HT1080 (cell line): ENCODE measurements at regions not wholly inside any gene's neighbourhood (a gene's known extent, or its start where the extent isn't known, plus 50 kb on each side); places are given as distances from the start of the nearest gene placed in this dataset.

ENCODE experiments used
- DNase-seq: peaks from one replicate; pipeline ENCODE4 v3.0.0-alpha.2; 2015; ENCODE audit warnings: low read depth

GRCh38 chr10:29760138-29760900 is 125.5 kb upstream of the SVIL start:
- no peak for DNase-seq

DNA sequence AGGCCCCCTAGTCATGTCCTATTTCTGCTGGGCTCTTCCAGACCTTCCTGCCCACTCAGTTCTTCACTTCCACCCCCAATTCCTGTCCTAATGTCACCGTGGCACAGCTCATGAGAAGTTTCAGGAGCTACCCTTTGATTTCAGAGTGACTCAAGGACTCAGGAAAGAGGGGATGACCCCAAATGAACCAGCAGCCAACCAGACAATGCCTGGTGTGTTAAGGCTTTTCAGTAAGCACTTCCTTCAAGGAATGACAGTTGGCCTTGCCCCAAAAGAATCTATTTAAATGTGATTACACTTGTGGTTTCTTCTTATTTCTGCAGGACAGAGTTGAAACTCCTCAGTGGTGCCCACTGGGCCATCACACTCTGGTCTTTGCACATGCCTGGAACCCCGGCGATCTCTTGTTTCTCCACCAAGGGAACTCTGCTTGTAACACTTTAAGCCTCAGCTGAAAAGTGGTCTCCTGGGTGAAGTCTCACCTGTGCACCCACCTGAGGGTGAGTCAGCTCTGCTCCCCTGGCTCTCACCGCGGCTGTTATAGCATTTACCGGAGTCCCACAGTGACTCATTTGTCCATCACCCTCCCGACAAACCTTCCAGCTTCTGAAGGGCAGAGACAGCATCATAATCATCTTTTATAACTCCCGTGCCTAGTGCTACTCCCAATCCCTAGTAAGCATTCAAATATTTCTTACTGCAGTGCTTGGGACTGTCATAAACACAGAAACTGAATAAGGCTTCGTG is 123.0 kb upstream of the SVIL start:
- DNase-seq, result peak; percentile 94

GRCh38 chr10:29756451-29756850 is 121.7 kb upstream of the SVIL start:
- no peak for DNase-seq

GRCh38 chr10:29753283-29753682 is 118.5 kb upstream of the SVIL start:
- DNase-seq, result no peak

- no peak for DNase-seq
These were observed 116.9 kb upstream of the SVIL start for GRCh38 chr10:29751684-29752083.

DNA sequence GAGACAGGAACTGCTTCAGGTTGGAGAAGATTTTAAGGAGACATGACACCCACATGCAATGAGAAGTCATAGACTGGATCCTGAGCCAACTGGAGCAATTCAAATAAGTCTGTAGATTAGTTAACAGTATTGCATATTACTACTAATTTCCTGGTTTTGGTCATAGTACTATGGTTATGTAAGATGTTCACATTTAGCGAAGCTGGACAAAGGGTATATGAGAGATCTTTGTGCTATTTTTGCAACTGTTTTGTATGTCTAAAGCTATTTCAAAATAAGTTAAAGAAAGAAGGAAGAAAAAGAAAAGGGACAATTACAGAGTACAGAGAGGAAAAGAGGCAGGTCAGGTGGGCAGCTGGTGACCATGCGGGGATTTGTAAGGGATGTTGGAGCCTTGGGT is 116.5 kb upstream of the SVIL start:
- DNase-seq, result no peak

DNA sequence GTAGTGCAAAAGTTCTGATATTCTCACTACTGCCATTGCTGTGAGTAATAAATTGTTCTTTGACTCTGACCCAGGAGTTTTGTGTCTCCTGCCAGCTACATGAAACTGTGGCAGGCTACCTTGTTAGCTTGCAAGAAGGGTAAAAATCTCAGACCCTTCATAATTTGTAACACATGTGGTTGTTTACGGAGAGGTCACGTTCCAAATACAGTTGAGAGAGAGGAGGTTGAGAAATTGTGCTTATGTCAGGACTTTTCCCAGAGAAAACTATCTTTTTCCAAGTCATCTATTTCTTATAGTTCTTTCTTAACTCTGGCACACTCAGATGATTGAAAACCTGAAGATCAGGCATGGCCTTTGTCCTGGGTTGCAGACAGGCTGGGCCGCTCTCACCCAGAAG is 114.4 kb upstream of the SVIL start:
- no peak for DNase-seq

DNA sequence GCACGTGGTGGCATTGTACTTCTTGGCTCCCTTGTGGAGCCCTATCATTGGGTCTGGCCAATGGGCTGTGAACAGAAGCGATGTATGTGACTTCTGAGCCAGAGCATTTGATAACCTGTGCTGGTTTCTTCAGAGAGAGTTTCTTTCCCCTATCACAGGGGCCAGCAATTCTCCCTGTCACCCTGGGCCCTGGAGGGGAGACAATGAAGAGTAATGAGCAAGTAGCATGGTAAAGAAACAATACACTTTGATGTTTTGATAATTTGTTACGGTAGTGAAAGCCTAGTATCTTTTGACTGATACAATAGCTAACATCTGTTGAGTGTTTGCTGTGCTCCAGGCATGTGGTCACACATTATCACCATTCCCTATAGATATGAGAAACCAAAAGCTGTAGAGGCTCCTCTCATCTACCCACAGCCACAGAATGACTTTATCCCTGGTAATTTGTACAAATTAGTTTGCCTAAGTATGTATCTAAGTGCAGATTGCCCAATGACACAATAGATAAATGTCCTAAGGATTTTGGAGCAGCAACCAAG is 113.4 kb upstream of the SVIL start:
- no peak for DNase-seq

DNA sequence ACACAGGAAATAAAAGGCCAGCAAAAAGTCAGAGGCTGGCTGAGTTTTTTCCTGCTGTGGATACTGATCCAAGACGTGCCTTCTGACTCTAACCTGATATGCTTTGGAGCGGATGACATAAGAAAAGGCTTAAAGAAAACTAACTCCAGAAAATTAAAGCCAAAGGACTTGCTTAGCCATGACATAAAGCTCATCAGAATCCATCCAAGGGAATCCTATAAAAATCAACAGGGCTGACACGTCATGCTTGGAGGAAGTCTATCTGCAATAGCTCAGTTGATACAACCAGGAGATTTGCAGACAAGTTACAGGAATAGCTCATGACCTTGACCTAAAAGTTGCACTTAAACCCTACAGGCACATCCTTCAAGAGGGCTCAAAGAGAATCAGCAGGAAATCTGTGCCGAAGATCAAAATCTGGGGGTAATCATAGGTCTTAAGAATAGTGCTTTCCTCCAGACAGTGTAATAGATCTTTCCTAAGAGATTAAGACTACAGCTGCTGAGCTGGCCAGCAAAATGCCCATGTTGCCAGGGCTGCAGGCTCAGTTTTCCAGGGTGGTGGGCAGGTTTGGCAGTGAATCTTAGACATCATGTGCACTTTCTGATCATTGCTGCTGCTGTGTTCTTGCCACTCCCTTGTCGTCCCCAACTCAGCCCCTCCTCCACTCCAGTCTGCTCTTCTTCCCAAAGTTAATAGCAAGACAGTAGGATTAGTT is 111.5 kb upstream of the SVIL start:
- DNase-seq, result peak; percentile 52

- DNase-seq, result no peak
These were observed 106.3 kb upstream of the SVIL start for GRCh38 chr10:29740981-29741545.

DNA sequence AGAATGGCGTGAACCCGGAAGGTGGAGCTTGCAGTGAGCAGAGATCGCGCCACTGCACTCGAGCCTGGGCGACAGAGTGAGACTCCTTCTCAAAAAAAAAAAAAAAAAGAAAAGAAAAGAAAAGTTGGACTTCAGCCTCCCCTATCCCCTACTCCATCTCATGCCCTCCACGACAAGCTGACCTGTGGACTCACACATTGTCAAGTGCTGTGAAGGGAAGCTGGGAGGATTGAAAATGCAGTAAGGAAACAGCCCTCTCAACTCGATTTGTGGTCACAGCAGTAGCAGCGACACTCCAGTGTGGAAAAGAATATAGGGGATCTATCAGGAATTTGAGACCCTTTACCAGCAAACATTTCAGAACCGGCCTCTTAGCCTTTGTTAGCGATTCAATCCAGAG is 103.6 kb upstream of the SVIL start:
- DNase-seq, result no peak

GRCh38 chr10:29737074-29737593 is 102.4 kb upstream of the SVIL start:
- no peak for DNase-seq

GRCh38 chr10:29736366-29737073 is 101.7 kb upstream of the SVIL start:
- DNase-seq, result no peak

GRCh38 chr10:29735628-29736365 is 101.0 kb upstream of the SVIL start:
- peak; percentile 81 for DNase-seq

DNA sequence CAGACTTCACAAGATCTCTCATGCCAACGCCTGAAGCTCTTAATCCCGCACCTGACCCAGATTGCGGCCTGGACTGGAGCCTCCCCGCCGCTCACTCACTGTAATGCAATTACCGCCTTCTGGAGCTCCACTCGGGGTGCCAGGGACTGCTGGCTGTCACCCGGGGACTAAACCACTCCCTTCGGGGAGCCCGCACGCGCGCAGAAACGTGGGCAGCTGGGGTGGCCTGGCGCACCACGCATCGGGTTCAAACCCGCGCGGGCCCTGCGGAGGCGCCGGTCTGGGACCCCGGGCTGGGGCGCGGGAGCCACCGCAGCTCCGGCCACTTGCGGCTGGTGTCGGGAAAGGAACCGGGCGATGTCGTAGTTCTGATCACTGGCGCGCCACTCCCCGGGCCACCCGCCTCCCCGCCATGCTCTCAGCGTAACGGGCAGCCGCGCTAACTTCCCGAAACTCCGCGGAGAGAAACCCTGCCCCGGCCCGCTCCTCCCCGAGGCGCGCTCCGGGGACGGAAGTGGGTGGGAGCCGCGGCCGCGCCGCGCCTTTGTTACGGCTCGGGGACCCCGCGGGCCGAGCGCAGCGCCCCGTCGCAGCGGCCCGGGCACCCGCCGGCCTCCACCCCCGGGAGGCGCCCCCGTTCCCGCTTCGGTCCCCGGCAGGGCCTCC is 100.3 kb upstream of the SVIL start:
- peak; percentile 26 for DNase-seq

- DNase-seq, result peak; percentile 10
These were observed 99.8 kb upstream of the SVIL start for GRCh38 chr10:29734640-29734961.

GRCh38 chr10:29733323-29733722 is 98.6 kb upstream of the SVIL start:
- DNase-seq, result no peak

GRCh38 chr10:29732918-29733317 is 98.1 kb upstream of the SVIL start:
- DNase-seq, result no peak

DNA sequence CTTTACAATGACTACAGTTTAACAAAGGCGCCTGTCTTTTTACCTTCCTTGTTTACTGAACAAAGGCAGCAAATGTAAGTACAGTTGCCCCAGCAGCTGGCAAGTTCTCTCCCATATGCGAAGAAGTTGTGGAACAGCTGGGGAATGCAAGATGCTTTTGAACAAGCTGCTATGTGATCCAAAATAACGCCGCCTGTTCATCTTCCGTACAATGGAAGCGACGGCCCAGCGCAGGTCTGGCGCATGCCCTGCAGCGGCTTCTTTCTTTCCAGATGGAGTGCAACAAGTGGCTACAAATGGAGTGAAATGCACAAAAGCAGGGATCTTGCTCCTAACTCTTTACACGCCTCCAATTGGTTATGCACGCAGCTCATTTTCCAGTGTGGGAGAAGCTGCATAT is 97.0 kb upstream of the SVIL start:
- DNase-seq, result no peak

- DNase-seq, result no peak
These were observed 96.2 kb upstream of the SVIL start for GRCh38 chr10:29730969-29731368.
